ENCODE measurements at regions not wholly inside any gene's neighbourhood (a gene's known extent, or its start where the extent isn't known, plus 50 kb on each side); places are given as distances from the start of the nearest gene placed in this dataset.

DNA sequence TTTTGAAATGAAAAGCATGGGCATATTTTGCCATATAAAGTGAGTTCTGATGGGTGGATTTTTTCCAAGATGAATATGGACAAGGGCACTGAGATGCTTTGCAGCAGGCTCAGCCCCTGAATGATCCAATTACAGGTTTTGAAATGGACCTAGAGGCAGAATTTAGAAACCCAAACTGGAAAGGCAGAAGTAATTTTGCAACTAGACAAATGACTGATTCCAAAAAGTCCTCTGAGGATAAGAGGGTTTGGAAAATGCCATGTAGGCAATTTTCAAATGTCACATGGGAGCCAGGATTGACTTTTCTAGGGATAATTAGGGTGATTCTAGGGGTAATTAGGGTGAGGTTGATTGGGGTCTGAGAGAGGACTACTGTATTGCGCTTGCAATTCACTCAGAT lies 148.9 kb upstream of the ZNF648 start:
- TF ChIP-seq, protein P1, sequence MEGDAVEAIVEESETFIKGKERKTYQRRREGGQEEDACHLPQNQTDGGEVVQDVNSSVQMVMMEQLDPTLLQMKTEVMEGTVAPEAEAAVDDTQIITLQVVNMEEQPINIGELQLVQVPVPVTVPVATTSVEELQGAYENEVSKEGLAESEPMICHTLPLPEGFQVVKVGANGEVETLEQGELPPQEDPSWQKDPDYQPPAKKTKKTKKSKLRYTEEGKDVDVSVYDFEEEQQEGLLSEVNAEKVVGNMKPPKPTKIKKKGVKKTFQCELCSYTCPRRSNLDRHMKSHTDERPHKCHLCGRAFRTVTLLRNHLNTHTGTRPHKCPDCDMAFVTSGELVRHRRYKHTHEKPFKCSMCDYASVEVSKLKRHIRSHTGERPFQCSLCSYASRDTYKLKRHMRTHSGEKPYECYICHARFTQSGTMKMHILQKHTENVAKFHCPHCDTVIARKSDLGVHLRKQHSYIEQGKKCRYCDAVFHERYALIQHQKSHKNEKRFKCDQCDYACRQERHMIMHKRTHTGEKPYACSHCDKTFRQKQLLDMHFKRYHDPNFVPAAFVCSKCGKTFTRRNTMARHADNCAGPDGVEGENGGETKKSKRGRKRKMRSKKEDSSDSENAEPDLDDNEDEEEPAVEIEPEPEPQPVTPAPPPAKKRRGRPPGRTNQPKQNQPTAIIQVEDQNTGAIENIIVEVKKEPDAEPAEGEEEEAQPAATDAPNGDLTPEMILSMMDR (conservative IDR thresholded peaks at IDR 0.05 in 1 of 2, IDR thresholded peaks at IDR 0.05 in 1 of 2; ENCODE audit: low read depth in 1 of 2, low read length in 2 of 2), result no peak
- no peak for TF ChIP-seq EZH2 (IDR thresholded peaks at IDR 0.05; ENCODE audit: low read length, missing control alignments)
